HG02938 (cell line): ENCODE measurements at regions not wholly inside any gene's neighbourhood (a gene's known extent, or its start where the extent isn't known, plus 50 kb on each side); places are given as distances from the start of the nearest gene placed in this dataset.
"Not testable (repeated sequence)": the region's sequence is repeated elsewhere in the genome, so short reads cannot be mapped to it uniquely, and the experiment has no call there.

Experiments used
- ATAC-seq: cut with Tn5 transposase; IDR thresholded peaks from one replicate; pipeline ENCODE4 v1.9.1; 2021; ENCODE audit warnings: mild to moderate bottlenecking, moderate library complexity; ENCODE audit not compliant: unreplicated experiment

DNA sequence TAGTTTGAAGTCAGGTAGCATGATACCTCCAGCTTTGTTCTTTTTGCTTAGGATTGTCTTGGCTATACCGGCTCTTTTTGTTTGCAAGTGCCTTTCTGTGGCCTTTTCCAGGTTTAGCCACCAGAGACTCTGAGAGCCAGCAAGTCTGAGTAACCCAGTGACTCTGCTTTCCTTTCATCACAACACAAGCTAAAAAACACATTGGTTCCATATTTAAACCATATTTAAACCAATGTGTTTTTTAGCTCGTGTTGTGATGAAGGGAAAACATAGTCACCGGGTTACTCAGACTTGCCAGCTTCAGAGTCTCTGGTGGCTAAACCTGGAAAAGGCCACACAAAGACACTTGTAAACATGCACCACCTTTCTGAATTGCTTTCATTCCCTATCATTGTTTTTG lies 493.3 kb downstream of the NTRK2 start:
- no peak for ATAC-seq

DNA sequence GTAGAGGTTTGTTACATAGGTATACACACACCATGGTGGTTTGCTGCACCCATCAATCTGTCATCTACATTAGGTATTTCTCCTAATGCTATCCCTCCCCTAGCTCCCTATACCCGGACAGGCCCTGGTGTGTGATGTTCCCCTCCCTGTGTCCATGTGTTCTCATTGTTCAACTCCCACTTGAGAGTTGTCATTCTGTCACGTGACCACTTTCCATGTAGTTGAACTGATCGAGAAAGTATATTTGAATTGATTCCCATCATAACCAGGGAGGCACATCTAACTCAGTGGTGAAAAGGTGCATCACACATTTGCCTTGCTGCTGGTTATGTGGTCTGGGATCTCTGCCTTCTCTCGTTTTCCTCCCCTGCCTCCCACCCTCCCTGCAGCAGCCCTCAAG lies 491.4 kb downstream of the NTRK2 start:
- ATAC-seq = not testable (repeated sequence)

DNA sequence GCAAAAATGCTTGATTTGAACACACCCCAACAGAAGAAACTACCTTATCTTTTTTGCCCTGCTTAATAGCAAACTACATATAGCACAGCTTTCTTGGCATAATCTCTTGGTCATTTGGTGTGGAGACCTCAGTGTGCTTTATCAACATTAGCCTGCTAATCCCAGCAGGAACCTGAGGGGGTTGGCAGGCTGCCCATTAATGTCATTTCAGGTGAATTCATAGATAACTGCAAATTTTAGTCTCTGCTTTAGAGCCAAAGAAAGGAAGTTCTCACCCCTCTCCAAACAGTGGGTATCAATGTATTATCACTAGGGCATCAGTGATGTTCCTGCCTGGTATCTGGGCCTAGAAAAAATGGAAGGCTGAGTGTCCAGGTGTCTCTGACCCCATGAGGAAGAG lies 489.0 kb downstream of the NTRK2 start:
- no peak for ATAC-seq

DNA sequence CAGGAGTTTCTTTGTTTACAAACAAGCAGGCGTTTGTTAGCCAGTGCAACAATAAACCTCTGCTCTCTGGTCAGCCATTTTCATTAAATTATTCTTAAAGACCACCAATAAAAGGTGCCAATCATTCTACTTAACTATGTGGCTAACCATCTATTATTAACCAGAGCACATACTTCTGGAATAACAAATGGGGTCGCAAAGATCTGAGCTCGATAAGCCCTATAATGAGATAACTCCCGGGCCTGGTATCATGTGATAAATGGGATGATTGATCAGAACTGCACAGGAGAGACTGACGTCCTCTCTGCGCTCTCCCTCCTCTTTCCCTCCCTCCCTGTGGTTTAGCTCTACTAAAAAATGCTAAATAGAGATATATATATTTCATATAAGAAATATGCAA lies 488.2 kb downstream of the NTRK2 start:
- no peak for ATAC-seq

DNA sequence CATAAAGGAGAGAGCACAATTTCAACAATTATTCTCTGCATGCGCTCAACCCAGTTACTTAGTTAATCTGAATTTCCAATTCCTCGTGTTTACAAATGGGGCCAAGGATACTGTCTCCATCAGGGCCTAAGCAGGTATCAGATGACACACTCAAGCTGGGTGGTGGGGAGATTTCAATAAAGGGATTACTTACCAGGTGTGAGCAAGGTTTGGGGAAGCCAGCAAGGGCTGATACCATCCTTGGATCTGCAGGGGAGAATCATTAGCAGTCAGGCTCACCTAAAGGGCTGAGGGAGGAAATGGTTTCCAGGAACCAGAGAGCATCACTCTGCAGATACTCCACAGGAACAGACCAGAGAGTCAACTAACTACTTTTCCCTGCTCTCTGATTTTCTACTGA lies 487.1 kb downstream of the NTRK2 start:
- ATAC-seq = no peak

DNA sequence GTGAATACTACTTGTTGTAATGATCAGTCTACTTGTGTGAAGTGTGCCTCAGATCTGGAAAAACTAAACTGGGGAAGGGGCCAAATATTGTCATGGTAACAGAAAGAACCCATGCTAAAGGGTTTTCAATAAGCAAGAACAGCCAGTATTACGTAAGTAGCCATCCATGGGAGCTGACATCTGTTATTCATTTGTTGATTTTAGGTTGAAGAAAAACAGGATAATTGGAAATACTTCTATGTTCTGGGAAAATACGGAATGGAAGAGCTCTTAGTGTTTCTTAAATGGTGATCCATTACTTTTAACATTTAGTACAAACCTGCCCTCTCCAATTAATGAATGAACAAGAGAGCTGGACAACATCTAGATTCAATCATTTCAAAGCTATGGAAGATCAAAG lies 485.8 kb downstream of the NTRK2 start:
- ATAC-seq = no peak

DNA sequence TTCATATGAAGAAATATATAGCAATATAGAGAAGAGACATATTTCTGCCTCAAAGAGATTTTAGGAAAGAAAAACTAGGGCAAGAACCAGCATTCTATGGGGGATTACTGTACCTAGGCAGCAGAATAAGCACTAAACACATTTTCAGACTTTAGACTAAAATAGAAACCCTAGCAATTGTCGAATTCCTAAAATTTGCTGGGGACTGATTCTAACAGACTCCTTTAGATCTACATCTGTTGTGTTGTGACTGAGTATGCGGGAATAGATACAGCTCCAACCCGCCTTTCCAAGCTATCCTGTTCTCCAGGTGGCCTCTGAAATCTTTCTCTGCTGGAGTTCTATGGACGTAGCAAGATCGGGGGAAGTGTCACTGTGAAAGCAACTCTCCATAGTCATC lies 482.2 kb downstream of the NTRK2 start:
- ATAC-seq = no peak

DNA sequence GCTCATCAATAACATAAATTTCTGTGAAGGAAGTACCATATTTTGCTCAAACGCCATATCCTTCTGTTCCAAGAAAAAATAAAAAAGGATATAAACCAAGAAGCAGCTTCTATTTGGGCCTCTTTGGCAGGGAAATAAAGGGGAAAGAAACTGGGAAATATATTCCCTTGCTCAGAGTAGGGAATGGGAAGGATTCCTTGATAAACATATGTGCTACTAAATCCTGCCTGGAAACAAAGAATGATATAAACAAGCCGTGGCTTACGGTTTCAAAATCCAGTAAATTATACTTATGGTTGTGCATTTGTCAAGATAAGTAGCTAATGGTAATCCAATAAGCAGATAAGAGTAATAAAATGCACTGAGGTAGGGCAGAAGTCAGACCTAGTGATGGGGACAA lies 481.6 kb downstream of the NTRK2 start:
- no peak for ATAC-seq

DNA sequence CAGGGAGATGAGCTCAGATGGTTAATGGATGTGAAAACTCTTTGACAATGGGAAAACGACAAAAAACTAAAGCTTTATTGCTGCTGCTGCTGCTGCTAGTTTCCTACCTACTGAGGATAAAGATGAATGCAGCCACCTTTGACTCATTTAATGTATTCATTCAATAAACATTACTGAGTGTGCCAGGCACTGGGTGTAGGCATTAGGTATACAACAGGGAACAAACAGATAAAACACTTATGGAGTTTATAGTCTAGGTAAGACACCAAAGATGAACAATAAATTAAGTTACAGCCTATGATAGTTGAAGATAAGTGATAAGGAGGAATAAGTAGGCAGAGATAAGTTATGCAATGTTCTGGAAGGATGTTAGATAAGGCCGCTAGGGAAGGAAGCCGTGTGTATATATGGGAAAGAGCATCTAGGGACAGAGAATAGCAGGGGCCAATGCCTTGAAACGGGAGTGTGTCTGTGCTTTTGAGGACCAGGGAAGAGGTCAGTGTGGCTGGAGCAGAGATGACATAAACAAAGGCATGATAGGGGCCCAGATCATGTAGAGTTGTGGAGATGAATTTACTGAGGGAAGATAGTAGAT lies 477.6 kb downstream of the NTRK2 start:
- ATAC-seq = no peak

DNA sequence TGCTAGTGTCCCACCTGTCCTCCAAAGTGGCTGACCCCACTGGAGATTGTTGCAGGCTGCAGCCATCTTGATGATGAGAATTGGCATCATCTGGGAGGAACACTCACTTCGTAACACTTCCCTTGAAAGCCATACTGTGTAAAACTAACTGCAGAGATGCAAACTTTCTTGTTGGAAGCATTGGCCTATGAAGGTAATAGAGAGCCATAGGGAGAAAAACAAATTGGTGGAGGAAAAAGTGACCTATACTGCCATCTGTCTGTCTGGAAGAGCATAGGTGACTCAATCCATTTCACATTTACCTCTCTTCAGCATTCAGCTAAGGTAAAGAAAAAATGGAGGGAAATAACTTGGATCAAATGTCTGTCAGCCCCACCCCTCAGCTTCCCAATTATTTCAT lies 473.4 kb downstream of the NTRK2 start:
- no peak for ATAC-seq

DNA sequence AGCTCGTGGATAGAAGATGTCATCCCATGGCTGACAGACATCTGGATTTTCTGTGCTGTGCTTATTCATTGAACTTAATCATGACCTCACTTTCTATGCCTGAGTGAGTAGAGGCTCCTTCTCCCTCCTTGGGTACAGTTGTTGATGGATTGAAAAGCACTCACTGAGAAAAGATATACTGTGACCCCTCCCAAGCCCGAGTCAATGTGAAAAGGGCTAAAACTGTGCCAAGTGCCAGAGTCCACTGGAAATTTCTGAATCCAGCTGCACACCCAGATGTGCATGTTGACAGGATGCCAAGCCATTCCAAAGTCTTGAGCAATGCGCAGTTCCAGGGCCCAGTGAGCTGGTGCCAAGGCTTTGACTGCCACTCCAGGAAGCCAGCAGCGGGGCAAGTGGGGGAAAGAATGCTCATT lies 473.0 kb downstream of the NTRK2 start:
- ATAC-seq = no peak

DNA sequence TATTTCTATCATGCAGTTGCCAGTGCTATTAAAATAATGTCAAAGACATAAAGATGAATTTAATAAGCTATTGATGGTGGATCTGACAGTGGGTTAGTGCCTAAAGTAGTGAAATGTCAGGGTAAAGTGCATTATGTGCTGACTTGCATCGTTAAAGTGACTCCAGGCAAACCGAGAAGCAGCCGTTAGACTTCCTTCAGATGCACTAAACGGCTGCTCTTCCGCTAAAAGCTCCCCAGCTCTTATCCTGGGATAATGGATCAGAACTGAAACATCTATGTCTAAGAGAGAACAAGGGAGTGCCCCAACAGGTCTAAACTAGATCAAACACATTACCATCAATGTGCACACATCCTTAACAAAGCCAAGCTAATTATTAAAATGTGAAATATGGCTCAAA lies 468.2 kb downstream of the NTRK2 start:
- no peak for ATAC-seq

DNA sequence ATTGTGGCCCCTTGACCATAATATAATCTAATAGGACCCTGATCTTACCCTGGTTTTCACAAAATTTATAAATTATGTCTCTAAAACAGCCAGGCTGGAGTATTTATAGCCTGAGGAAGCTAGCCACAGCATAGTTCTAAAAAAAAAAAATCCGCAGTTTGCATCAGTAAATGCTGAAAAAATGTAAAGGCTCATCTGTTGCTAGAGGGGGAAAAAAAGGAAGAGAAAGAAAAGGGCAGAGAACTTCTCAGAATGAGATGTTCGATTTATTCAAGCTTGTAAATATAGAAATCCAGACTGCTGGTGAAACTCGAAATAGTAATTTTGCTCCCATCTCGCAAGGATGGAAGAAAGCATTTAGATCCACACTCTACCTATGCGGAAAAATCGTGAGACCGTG lies 467.5 kb downstream of the NTRK2 start:
- no peak for ATAC-seq

DNA sequence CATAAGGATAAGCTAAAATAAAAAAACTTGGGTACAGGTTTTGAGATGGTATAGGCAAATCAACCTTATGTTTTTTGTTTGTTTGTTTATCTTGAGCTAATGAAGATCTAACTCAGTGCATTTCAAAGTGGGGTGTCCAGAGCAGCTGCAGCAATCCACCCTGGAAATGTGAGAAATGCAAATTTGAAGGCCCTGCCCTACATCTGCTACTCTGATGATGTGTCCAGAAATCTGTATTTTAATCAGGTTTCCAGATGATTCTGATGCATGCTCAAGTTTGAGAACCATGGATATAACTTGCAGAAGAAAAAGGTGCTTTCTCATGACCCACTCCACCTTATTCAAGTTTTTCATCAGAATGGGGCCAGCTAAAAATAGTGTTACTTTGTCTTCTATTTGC lies 467.0 kb downstream of the NTRK2 start:
- ATAC-seq = no peak

DNA sequence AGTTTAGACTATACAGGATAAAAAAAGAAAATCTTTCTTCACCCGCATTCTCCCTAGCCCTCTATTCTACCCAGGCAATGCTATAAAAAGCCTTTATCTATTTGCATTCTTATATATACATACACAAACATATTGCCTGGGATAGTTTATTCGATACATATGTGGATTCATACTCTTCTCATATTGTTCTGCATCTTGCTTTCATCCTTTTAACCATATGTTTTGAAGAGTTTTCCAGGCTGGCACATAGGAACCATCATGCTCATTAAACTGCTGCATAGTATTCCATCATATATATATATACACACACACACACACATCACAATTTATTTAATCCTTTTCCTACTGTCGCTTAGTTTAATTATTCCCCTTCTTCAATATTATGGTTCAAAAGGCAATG lies 461.2 kb downstream of the NTRK2 start:
- ATAC-seq = no peak

DNA sequence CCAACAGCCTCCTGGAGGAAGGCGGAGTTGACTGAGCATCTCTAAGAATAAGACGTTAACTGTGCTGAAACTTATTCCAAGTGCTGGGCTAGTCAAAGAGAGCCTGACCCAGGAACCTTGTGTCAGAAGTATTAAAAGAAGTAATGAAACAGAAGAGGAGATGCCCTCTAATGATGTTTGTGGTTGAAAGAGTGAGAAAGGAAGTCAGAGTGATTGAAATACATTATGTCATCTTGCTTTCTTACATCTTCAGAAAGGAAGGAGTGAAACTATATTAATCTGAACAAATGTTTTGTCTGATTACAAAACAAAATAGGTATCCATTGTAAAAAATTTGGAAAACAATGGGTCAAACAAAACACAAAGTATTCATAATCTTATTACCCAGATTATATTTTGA lies 460.7 kb downstream of the NTRK2 start:
- ATAC-seq = no peak

DNA sequence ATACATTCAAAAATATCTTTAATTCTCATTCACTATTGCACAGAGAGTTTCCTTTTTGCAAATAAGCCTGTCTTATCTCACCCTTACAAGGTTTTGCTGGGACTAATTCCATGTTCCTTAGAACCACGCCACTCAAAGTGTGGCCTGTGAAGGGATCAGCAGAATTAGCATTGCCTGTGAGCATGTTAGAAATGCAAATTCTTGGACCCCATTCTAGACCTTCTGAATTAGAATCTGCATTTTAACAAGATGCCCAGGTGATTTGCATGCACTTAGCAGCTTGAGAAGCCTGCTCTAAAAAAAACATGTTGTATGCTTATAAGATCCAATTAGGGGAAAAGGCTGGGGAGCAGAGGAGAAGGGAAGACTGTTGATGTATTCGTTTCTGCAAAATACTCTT lies 460.0 kb downstream of the NTRK2 start:
- ATAC-seq = no peak

DNA sequence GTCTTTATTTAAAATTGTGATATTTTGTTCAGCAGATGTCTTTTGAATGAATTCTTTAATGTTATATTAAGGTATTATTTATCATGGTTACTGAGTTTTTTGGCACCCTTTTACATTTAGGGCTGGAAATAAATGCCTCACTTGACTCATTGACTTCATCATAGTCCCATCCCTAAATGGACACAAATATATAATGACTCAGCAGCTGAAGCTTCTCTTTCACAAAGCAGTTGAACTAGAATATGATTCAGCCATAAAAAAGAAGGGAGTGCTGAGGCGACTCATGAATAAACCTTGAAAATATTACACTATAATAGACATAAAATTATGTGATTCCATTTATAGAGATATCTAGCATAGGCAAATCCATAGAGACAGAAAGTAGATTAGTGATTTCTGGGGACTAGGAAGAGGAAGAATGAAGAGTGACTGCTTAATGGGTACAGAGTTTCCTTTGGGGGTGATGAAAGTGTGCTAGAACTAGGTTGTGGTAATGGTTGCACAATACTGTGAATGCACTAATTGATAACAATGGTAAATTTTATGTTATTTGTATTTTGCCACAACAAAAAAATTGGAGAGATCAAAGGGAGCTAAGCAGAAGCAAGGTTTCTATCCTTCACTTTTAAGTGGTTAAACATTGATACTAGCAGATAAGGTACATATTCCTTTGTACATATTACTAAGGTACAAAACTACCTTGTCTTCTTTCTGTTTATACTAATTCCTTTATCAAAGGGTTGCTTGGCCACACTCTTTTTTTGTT lies 449.6 kb downstream of the NTRK2 start:
- ATAC-seq = no peak

DNA sequence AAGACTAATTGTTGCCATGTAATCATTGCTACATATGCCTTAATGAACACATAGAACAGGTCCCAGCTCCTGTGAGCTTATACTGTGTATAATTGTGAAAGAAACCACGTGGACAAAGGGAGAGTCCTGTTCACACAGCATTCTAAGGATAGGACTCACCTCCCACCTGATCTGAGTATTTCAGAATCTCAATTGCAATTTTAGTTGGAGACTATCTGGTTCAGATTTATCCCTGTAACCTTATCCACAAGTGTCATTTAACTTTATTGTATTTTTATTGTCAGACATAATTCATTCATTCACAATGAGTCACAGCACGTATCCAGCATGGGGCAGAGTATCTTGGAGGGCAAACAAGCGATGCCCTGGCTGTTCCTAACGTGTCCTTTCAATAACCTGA lies 448.3 kb downstream of the NTRK2 start:
- ATAC-seq = no peak

DNA sequence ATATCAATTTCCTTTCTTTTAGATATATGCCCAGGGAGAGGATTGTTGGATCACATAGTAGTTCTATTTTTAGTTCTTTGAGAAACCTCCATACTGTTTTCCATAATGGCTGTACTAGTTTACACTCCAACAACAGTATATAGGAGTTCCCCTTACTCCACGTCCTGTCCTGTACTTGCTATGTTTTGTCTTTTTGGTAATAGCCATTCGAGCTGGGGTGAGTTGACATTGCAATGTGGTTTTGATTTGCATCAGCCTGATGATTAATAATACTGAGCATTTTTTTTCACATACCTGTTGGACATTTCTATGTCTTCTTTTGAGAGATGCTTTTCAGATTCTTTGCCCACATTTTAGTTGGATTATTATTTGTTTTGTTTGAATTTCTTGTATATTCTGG lies 445.9 kb downstream of the NTRK2 start:
- ATAC-seq = no peak

DNA sequence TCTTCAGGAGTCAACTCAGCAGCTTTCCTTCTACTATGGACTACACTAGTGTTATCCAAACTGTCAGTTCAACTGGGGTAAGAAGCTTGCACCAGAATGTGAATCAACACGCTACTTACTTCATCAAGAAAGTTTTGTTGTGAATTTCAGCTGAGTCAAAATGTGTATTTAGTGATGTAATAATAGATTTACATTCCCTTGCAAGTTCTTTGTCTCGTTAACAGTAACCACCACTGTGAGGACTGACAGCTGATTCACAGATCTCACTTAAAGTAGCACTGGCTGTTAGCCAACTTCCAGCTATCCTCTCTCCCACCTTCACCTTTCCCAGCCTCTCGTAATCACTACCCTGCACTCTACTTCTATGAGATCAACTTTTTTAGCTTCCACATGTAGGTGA lies 445.3 kb downstream of the NTRK2 start:
- ATAC-seq = no peak

DNA sequence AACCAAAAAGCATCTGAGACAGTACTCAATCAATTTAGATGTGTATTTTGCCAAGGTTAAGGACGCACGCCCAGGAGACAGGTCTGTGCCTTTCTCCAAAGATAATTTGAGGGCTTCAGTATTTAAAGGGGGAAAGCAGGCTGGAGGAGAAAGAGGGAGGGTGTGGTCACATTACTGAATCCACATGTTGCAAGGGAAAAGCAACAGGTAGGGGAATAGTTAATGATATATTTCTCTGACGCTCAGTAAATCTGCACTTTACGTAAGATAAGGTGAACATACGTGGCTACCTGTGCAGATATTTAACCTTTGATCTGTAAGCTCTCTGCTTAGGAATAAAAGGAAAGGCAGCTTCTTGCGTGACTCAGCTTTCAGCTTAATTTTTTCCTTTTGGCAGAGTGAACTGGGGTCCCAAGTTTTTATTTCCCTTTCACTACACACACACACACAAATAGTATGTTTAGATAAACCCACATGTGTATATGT lies 443.4 kb downstream of the NTRK2 start:
- ATAC-seq = no peak

DNA sequence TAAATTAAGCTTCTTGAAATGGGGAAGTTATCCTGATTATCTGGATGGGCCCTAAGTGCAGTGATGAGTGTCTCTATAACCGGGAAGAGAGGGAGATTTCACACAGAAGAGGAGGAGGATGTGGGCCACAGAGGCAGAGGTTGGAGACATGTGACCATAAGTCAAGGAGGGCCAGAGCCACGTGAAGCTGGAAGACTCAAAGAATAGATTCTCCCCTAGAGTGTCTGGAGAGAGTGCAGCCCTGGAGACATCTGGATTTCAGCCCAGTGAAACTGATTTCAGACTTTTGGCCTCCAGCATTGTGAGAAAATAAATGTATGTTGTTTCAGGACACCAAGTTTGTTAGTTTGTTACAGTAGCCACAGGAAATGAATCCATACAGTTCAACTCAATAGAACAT lies 442.9 kb downstream of the NTRK2 start:
- ATAC-seq = no peak
